ENCODE measurements at regions not wholly inside any gene's neighbourhood (a gene's known extent, or its start where the extent isn't known, plus 50 kb on each side); places are given as distances from the start of the nearest gene placed in this dataset.

GRCh38 chr15:81948222-81948621, 97.6 kb downstream of the MEX3B start:
- TF ChIP-seq CTCF (IDR thresholded peaks at IDR 0.05 in 2 of 3, conservative IDR thresholded peaks at IDR 0.05 in 1 of 3; ENCODE audit: insufficient read depth in 2 of 3, low read depth in 1 of 3, low read length in 3 of 3) (no peak), POLR2A (conservative IDR thresholded peaks at IDR 0.05) (no peak)
